ENCODE measurements at regions not wholly inside any gene's neighbourhood (a gene's known extent, or its start where the extent isn't known, plus 50 kb on each side); places are given as distances from the start of the nearest gene placed in this dataset.

DNA sequence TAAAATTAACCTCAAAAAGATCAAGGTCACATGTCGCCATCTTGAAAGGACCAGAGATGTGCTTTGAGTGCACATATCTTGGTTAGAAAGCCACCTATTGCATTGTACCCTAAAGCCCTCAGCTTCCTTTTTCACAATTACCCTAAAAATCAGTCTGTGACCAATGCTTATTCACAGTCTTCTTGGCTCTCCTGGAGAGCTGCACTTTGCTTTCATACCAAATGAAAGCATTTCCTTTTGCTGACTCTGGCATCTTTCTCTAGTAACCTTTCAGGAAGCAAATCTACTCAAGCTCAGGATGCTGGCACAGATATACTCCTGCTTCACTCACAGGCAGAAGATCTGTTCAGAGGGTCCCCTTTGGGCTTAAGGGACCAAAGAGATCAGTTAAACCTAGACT is 160.7 kb upstream of the PUM3 start:
- TF ChIP-seq, protein P1, sequence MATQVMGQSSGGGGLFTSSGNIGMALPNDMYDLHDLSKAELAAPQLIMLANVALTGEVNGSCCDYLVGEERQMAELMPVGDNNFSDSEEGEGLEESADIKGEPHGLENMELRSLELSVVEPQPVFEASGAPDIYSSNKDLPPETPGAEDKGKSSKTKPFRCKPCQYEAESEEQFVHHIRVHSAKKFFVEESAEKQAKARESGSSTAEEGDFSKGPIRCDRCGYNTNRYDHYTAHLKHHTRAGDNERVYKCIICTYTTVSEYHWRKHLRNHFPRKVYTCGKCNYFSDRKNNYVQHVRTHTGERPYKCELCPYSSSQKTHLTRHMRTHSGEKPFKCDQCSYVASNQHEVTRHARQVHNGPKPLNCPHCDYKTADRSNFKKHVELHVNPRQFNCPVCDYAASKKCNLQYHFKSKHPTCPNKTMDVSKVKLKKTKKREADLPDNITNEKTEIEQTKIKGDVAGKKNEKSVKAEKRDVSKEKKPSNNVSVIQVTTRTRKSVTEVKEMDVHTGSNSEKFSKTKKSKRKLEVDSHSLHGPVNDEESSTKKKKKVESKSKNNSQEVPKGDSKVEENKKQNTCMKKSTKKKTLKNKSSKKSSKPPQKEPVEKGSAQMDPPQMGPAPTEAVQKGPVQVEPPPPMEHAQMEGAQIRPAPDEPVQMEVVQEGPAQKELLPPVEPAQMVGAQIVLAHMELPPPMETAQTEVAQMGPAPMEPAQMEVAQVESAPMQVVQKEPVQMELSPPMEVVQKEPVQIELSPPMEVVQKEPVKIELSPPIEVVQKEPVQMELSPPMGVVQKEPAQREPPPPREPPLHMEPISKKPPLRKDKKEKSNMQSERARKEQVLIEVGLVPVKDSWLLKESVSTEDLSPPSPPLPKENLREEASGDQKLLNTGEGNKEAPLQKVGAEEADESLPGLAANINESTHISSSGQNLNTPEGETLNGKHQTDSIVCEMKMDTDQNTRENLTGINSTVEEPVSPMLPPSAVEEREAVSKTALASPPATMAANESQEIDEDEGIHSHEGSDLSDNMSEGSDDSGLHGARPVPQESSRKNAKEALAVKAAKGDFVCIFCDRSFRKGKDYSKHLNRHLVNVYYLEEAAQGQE (tag by site-specific recombination; IDR thresholded peaks at IDR 0.05): no peak
- TF ChIP-seq, protein P2, sequence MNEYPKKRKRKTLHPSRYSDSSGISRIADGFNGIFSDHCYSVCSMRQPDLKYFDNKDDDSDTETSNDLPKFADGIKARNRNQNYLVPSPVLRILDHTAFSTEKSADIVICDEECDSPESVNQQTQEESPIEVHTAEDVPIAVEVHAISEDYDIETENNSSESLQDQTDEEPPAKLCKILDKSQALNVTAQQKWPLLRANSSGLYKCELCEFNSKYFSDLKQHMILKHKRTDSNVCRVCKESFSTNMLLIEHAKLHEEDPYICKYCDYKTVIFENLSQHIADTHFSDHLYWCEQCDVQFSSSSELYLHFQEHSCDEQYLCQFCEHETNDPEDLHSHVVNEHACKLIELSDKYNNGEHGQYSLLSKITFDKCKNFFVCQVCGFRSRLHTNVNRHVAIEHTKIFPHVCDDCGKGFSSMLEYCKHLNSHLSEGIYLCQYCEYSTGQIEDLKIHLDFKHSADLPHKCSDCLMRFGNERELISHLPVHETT (tag by site-specific recombination; IDR thresholded peaks at IDR 0.05): no peak
- no peak for TF ChIP-seq SP2 (tag by site-specific recombination; IDR thresholded peaks at IDR 0.05)
- TF ChIP-seq, protein P3, sequence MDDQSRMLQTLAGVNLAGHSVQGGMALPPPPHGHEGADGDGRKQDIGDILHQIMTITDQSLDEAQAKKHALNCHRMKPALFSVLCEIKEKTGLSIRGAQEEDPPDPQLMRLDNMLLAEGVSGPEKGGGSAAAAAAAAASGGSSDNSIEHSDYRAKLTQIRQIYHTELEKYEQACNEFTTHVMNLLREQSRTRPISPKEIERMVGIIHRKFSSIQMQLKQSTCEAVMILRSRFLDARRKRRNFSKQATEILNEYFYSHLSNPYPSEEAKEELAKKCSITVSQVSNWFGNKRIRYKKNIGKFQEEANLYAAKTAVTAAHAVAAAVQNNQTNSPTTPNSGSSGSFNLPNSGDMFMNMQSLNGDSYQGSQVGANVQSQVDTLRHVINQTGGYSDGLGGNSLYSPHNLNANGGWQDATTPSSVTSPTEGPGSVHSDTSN (CRISPR knock-in tag; IDR thresholded peaks at IDR 0.05): no peak
- TF ChIP-seq ZNF274 (IDR thresholded peaks at IDR 0.05; ENCODE audit: low read length): no peak
- no peak for TF ChIP-seq ZNF274 (tag by site-specific recombination; IDR thresholded peaks at IDR 0.05; ENCODE audit: borderline replicate concordance)
- TF ChIP-seq GLI4 (tag by site-specific recombination; IDR thresholded peaks at IDR 0.05): no peak
- TF ChIP-seq ZNF596 (tag by site-specific recombination; IDR thresholded peaks at IDR 0.05): no peak
- TF ChIP-seq BCL11A (tag by site-specific recombination; IDR thresholded peaks at IDR 0.05; ENCODE audit: low read depth): no peak
- TF ChIP-seq, protein P4, sequence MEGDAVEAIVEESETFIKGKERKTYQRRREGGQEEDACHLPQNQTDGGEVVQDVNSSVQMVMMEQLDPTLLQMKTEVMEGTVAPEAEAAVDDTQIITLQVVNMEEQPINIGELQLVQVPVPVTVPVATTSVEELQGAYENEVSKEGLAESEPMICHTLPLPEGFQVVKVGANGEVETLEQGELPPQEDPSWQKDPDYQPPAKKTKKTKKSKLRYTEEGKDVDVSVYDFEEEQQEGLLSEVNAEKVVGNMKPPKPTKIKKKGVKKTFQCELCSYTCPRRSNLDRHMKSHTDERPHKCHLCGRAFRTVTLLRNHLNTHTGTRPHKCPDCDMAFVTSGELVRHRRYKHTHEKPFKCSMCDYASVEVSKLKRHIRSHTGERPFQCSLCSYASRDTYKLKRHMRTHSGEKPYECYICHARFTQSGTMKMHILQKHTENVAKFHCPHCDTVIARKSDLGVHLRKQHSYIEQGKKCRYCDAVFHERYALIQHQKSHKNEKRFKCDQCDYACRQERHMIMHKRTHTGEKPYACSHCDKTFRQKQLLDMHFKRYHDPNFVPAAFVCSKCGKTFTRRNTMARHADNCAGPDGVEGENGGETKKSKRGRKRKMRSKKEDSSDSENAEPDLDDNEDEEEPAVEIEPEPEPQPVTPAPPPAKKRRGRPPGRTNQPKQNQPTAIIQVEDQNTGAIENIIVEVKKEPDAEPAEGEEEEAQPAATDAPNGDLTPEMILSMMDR (tag by site-specific recombination; IDR thresholded peaks at IDR 0.05): no peak
- TF ChIP-seq, protein P5, sequence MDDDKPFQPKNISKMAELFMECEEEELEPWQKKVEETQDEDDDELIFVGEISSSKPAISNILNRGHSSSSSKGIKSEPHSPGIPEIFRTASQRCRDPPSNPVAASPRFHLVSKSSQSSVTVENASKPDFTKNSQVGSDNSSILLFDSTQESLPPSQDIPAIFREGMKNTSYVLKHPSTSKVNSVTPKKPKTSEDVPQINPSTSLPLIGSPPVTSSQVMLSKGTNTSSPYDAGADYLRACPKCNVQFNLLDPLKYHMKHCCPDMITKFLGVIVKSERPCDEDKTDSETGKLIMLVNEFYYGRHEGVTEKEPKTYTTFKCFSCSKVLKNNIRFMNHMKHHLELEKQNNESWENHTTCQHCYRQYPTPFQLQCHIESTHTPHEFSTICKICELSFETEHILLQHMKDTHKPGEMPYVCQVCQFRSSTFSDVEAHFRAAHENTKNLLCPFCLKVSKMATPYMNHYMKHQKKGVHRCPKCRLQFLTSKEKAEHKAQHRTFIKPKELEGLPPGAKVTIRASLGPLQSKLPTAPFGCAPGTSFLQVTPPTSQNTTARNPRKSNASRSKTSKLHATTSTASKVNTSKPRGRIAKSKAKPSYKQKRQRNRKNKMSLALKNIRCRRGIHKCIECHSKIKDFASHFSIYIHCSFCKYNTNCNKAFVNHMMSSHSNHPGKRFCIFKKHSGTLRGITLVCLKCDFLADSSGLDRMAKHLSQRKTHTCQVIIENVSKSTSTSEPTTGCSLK (tag by site-specific recombination; IDR thresholded peaks at IDR 0.05): no peak
- TF ChIP-seq ZNF558 (tag by site-specific recombination; IDR thresholded peaks at IDR 0.05): no peak
- TF ChIP-seq, protein P6, sequence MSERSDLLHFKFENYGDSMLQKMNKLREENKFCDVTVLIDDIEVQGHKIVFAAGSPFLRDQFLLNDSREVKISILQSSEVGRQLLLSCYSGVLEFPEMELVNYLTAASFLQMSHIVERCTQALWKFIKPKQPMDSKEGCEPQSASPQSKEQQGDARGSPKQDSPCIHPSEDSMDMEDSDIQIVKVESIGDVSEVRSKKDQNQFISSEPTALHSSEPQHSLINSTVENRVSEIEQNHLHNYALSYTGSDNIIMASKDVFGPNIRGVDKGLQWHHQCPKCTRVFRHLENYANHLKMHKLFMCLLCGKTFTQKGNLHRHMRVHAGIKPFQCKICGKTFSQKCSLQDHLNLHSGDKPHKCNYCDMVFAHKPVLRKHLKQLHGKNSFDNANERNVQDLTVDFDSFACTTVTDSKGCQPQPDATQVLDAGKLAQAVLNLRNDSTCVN (tag by site-specific recombination; optimal IDR thresholded peaks at IDR 0.05): no peak
- TF ChIP-seq ZNF114 (tag by site-specific recombination; IDR thresholded peaks at IDR 0.05): no peak
- no peak for TF ChIP-seq ZNF701 (tag by site-specific recombination; IDR thresholded peaks at IDR 0.05)

Measured in HEK293 (cell line).